ENCODE measurements at regions not wholly inside any gene's neighbourhood (a gene's known extent, or its start where the extent isn't known, plus 50 kb on each side); places are given as distances from the start of the nearest gene placed in this dataset.
"Not testable (repeated sequence)": the region's sequence is repeated elsewhere in the genome, so short reads cannot be mapped to it uniquely, and the experiment has no call there.

- in situ Hi-C loops (cut with MboI; ENCODE audit: low pct_unique_long_range_greater_than_20kb, low sequenced_read_pairs); DNase-seq: not testable (repeated sequence)
Observed at GRCh38 chr15:22134941-22135566, 54.7 kb downstream of the OR4M2 start.

- in situ Hi-C loops (cut with MboI; ENCODE audit: low pct_unique_long_range_greater_than_20kb, low sequenced_read_pairs); DNase-seq: not testable (repeated sequence)
Observed at GRCh38 chr15:22137572-22137971, 57.2 kb downstream of the OR4M2 start.

- in situ Hi-C loops (cut with MboI; ENCODE audit: low pct_unique_long_range_greater_than_20kb, low sequenced_read_pairs); DNase-seq: not testable (repeated sequence)
Observed at GRCh38 chr15:22141106-22141505, 60.8 kb downstream of the OR4M2 start.

DNA sequence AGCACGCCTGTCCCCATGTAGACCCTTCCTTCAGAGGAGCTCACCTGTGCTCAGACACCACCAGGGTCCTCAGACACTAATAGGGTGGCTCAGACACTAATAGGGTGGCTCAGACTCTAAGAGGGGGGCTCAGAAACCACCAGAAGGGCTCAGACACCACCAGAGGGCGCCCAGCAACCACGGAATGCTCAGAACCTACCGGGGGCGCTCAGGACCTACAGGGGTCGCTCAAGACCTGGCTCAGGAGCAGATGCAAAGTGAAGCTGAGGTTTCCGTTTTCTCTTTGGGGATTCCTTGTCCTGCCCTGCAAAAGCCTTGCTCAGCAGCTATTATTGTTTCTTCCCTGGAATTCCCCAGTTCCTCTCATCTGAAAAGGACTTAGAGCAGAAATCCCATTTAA, 67.8 kb downstream of the OR4M2 start:
- DNase-seq; in situ Hi-C loops (cut with MboI; ENCODE audit: low pct_unique_long_range_greater_than_20kb, low sequenced_read_pairs): not testable (repeated sequence)

- in situ Hi-C loops (cut with MboI; ENCODE audit: low pct_unique_long_range_greater_than_20kb, low sequenced_read_pairs); DNase-seq: not testable (repeated sequence)
Observed at GRCh38 chr15:22158243-22158642, 77.9 kb downstream of the OR4M2 start.

DNA sequence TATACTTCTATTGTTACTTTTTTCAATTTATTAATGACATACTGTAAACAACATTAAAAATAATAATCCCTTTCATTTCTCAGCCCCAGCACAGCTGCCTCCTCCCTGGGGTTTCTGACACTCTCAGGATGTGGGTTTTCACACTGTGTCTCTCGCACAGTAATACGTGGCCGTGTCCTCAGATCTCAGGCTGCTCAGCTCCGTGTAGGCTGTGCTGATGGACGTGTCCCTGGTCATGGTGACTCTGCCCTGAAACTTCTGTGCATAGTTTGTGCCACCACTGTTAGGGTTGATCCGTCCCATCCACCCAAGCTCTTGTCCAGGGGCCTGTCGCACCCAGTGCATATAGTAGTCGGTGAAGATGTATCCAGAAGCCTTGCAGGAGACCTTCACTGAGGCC, 80.0 kb downstream of the OR4M2 start:
- in situ Hi-C loops (cut with MboI; ENCODE audit: low pct_unique_long_range_greater_than_20kb, low sequenced_read_pairs); DNase-seq: not testable (repeated sequence)

DNA sequence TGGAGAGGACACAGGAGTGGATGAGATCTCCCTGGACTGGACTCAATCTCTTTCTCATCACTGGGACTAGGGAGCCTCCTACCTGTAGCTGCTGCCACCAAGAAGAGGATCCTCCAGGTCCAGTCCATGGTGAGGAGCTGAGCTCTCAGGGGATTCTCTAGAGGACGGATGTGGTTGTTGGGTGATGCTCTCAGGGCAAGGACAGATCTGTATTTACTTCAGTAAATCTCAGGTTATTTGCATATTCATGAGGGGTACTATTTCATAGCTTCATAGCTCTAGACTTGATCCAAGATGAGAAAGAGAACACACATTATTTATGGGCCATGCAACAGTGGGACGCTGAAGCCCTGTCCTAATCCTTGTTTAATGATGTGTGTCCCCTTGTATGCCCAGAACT, 80.4 kb downstream of the OR4M2 start:
- in situ Hi-C loops (cut with MboI; ENCODE audit: low pct_unique_long_range_greater_than_20kb, low sequenced_read_pairs); DNase-seq: not testable (repeated sequence)

GRCh38 chr15:22161398-22161797, 81.1 kb downstream of the OR4M2 start:
- DNase-seq; in situ Hi-C loops (cut with MboI; ENCODE audit: low pct_unique_long_range_greater_than_20kb, low sequenced_read_pairs): not testable (repeated sequence)

- in situ Hi-C loops (cut with MboI; ENCODE audit: low pct_unique_long_range_greater_than_20kb, low sequenced_read_pairs); DNase-seq: not testable (repeated sequence)
Observed at GRCh38 chr15:22163715-22164114, 83.4 kb downstream of the OR4M2 start.

- not testable (repeated sequence) for DNase-seq
Observed at GRCh38 chr15:22167521-22167920, 87.2 kb downstream of the OR4M2 start.

DNA sequence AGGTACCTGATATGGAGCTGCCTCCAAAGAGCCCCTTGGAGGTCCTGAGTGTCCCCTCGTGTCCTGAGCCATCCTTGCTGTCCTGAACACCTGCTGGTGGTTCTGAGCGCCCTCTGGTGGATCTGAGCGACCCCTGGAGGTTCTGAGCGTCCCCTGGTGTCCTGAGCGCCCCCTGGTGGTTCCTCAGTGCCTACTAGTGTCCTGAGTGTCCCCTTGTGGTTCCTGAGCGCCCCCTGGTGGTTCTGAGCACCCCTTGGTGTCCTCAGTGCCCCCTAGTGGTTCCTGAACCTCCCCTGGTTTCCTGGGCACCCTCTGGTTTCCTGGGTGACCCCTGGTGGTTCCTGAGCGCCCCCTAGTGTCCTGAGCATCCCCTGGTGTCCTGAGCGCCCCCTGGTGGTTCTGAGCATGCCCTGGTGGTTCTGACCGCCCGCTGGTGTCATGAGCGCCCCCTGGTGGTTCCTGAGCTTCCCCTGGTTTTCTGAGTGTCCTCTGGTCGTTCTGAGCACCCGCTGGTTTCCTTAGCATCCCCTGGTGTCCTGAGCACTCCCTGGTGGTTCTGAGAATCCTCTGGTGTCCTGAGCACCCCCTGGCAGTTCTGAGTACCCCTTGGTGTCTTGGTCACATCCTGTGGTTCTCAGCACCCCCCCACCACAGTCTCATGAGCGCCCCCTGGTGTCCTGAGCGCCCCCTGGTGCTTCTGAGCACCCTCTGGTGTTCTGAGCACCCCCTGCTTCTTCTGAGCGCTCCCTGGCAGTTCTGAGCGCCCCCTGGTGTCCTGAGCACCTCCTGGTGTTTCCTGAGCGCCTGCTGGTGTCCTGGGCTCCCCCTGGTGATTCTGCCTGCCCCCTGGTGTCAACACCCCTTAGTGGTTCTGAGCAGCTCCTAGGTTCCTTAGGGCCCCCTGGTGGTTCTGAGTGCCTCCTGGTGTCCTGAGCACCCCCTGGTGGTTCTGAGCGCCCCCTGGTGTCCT, 93.0 kb downstream of the OR4M2 start:
- DNase-seq; in situ Hi-C loops (cut with MboI; ENCODE audit: low pct_unique_long_range_greater_than_20kb, low sequenced_read_pairs): not testable (repeated sequence)

More at GRCh38 chr15:22167521-22167920, 87.2 kb downstream of the OR4M2 start:
- in situ Hi-C loops (cut with MboI; ENCODE audit: low pct_unique_long_range_greater_than_20kb, low sequenced_read_pairs): not testable (repeated sequence)

DNA sequence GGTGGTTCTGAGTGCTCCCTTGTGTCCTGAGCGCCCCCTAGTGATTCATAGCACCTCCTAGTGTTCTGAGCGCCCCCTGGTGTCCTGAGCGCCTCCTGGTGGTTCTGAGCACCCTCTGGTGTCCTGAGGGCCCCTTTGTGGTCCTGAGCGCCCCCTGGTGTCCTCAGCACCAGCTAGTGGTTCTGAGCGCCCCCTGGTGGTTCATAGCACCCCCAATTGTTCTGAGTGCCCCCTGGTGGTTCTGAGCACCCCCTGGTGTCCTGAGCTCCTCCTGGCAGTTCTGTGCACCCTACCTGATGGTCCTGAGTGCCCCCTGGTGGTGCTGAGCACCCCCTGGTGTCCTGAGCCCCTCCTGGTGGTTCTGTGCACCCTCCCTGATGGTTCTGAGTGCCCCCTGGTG, 93.8 kb downstream of the OR4M2 start:
- in situ Hi-C loops (cut with MboI; ENCODE audit: low pct_unique_long_range_greater_than_20kb, low sequenced_read_pairs); DNase-seq: not testable (repeated sequence)

DNA sequence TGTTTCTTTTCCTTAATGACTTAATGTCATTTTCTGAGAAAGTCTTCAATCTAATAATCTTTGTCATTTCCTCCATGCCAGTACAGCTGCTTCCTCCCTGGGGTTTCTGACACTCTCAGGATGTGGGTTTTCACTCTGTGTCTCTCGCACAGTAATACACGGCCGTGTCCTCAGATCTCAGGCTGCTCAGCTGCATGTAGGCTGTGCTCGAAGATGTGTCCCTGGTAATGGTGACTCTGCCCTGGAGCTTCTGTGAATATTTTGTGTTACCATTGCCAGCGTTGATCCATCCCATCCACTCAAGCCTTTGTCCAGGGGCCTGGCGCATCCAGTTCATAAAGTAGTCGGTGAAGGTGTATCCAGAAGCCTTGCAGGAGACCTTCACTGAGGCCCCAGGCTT, 97.6 kb downstream of the OR4M2 start:
- DNase-seq; in situ Hi-C loops (cut with MboI; ENCODE audit: low pct_unique_long_range_greater_than_20kb, low sequenced_read_pairs): not testable (repeated sequence)

- DNase-seq; in situ Hi-C loops (cut with MboI; ENCODE audit: low pct_unique_long_range_greater_than_20kb, low sequenced_read_pairs): not testable (repeated sequence)
Observed at GRCh38 chr15:22178438-22178837, 98.1 kb downstream of the OR4M2 start.

- DNase-seq; in situ Hi-C loops (cut with MboI; ENCODE audit: low pct_unique_long_range_greater_than_20kb, low sequenced_read_pairs): not testable (repeated sequence)
Observed at GRCh38 chr15:22179043-22179442, 98.7 kb downstream of the OR4M2 start.

DNA sequence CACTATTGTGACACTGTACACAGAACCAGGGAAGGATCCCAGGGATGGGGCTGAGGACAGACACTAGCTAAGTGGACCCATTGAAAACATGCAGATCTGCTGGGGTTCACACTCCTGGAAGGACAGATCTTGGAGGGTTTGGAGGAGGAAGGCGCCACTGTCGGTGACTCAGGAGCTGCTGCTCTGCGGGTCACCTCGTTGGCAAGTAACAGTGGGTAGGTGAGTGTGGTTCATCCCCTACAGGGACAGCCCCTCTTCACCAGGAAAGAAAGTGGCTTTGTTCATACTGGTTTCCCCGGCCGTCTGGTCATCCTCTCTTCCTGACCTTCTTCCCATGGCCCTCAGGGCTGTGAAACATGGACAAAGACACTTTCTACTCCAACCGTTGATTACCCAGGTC, 100.3 kb downstream of the OR4M2 start:
- in situ Hi-C loops (cut with MboI; ENCODE audit: low pct_unique_long_range_greater_than_20kb, low sequenced_read_pairs); DNase-seq: not testable (repeated sequence)

DNA sequence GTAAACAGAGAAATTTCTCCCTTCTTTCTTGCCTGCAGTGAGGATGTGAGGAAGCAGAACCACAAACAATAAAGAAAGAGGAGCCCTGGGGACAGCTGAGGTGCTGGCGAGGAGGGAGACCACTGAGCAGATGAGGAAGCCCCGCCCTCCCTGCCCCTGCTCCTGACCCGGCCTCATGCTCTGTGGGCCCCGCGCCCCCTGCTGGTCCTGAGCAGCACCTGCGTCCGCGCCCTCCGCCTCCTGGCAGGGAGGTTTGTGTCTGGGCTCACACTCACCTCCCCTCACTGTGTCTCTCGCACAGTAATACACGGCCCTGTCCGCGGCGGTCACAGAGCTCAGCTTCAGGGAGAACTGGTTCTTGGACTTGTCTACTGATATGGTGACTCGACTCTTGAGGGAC, 104.4 kb downstream of the OR4M2 start:
- DNase-seq; in situ Hi-C loops (cut with MboI; ENCODE audit: low pct_unique_long_range_greater_than_20kb, low sequenced_read_pairs): not testable (repeated sequence)

DNA sequence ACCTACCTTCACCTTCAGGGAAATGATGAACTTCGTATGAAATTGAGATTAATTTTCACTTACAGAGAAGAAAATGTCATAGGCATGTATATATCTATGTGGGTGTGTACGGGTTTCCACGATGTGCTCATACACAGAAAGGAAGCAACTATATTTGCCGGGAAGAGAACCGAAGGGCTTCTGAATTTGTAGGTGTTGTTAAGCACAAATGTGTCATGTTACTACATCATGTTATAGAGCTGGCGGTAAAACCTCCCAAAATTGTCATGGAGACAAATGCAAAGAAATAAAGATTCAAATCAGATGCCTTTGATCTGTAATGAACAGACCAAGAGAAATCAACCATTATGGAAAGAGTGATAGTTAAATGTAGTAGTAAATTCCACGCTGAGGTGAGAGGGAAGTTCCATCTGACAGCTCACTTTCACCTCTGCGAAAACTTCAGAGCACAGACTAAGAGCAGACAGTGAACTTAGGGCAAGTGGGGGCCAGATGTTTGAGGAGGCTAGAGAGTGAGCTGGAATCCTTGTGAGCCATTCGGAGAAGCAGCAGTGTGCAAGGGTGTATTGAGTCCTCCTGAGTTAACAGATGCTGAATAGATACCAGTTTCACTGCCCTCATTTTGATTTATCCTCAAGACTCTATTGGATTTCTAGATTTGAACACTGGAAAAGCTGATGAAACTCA, 106.7 kb downstream of the OR4M2 start:
- in situ Hi-C loops (cut with MboI; ENCODE audit: low pct_unique_long_range_greater_than_20kb, low sequenced_read_pairs); DNase-seq: not testable (repeated sequence)

DNA sequence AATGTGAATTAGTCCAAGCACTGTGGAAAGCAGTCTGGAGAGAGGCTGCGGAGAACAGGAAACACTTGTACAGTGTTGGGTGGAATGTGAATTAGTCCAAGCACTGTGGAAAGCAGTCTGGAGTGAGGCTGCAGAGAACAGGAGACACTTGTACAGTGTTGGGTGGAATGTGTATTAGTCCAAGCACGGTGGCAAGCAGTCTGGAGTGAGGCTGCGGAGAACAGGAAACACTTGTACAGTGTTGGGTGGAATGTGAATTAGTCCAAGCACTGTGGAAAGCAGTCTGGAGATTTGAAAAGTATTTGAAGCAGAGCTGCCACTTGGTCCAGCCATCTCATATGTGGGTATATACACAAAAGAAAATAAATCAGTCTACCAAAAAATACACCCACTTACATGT, 111.5 kb downstream of the OR4M2 start:
- DNase-seq; in situ Hi-C loops (cut with MboI; ENCODE audit: low pct_unique_long_range_greater_than_20kb, low sequenced_read_pairs): not testable (repeated sequence)

Measured in KBM-7 (cell line).